Upper lobe of right lung (tissue), 1 donor: ENCODE measurements at regions not wholly inside any gene's neighbourhood (a gene's known extent, or its start where the extent isn't known, plus 50 kb on each side); places are given as distances from the start of the nearest gene placed in this dataset.

ENCODE experiments used
- ATAC-seq: fragments of 200-7000 bp; cut with Tn5 transposase; one replicate; pipeline ENCODE4 v1.9.1; 2020; ENCODE audit warnings: mild to moderate bottlenecking, moderate library complexity
- DNase-seq: peaks from one replicate; pipeline ENCODE4 v3.0.0-alpha.2; 2020
- H3K27ac ChIP-seq: fragments of 200-600 bp; one replicate; pipeline ENCODE4 v1.8.0; 2022
- H3K27me3 ChIP-seq: fragments of 200-600 bp; one replicate; pipeline ENCODE4 v1.8.0; 2022; ENCODE audit warnings: mild to moderate bottlenecking
- H3K36me3 ChIP-seq: fragments of 200-600 bp; one replicate; pipeline ENCODE4 v1.8.0; 2022
- H3K4me1 ChIP-seq: fragments of 200-600 bp; one replicate; pipeline ENCODE4 v1.8.0; 2022
- H3K4me3 ChIP-seq: fragments of 200-600 bp; one replicate; pipeline ENCODE4 v1.8.0; 2022; ENCODE audit warnings: mild to moderate bottlenecking
- H3K9me3 ChIP-seq: fragments of 200-600 bp; one replicate; pipeline ENCODE4 v1.8.0; 2022
- CTCF ChIP-seq: fragments of 200-600 bp; IDR thresholded peaks from one replicate; pipeline ENCODE4 v1.8.0; 2022; ENCODE audit warnings: antibody characterized with exemption
- intact Hi-C: fragments of 100-400 bp; cut with DNase I; formaldehyde crosslinking; loops from one replicate; pipeline ENCODE4 v1.11.0; 2022
- donor health status: DM: no; HTN: yes; CAD: no; lungs with severe emphysema.

GRCh38 chr16:86134802-86135461, 236.0 kb downstream of the IRF8 start:
- TF ChIP-seq CTCF: no peak
- Histone ChIP-seq H3K36me3 (no peaks in the 10 kb centered on the region), H3K9me3 (no peaks in the 10 kb centered on the region), H3K4me1 (no peaks in the 10 kb centered on the region), H3K4me3 (no peak overlapping the region), H3K27me3 (no peaks in the 10 kb centered on the region), H3K27ac (no peak overlapping the region)
- ATAC-seq (peak; percentile 73), DNase-seq (no peak)
- intact Hi-C loops: no loop called here

- H3K36me3 ChIP-seq: no peaks in the 10 kb centered on the region
- intact Hi-C loops: no loop called here
Observed at GRCh38 chr16:86137359-86137758, 238.4 kb downstream of the IRF8 start.

GRCh38 chr16:86138121-86139085, 239.4 kb downstream of the IRF8 start:
- no peaks in the 10 kb centered on the region for H3K36me3 ChIP-seq
- ATAC-seq: no peak
- no peaks in the 10 kb centered on the region for H3K27me3 ChIP-seq
- H3K4me1 ChIP-seq: no peaks in the 10 kb centered on the region
- H3K9me3 ChIP-seq: no peaks in the 10 kb centered on the region
- H3K4me3 ChIP-seq: no peak overlapping the region
- TF ChIP-seq CTCF: no peak
- intact Hi-C loops: no loop called here
- DNase-seq: no peak
- H3K27ac ChIP-seq: no peak overlapping the region

More at GRCh38 chr16:86137359-86137758, 238.4 kb downstream of the IRF8 start:
- TF ChIP-seq CTCF: no peak
- ATAC-seq: no peak
- no peak for DNase-seq
- Histone ChIP-seq H3K27ac (no peak overlapping the region), H3K4me1 (no peaks in the 10 kb centered on the region), H3K27me3 (no peaks in the 10 kb centered on the region), H3K4me3 (no peak overlapping the region), H3K9me3 (no peaks in the 10 kb centered on the region)

- Histone ChIP-seq H3K9me3 (no peaks in the 10 kb centered on the region), H3K36me3 (no peaks in the 10 kb centered on the region), H3K27ac (no peak overlapping the region), H3K4me3 (no peak overlapping the region), H3K27me3 (no peaks in the 10 kb centered on the region), H3K4me1 (no peaks in the 10 kb centered on the region)
- TF ChIP-seq CTCF: no peak
- DNase-seq (no peak), ATAC-seq (no peak)
- intact Hi-C loops: no loop called here
Observed at GRCh38 chr16:86142801-86143236, 243.9 kb downstream of the IRF8 start.

GRCh38 chr16:86143666-86144065, 244.7 kb downstream of the IRF8 start:
- ATAC-seq (peak; percentile 26), DNase-seq (no peak)
- Histone ChIP-seq H3K4me3 (no peak overlapping the region), H3K36me3 (no peaks in the 10 kb centered on the region), H3K4me1 (no peaks in the 10 kb centered on the region), H3K9me3 (no peaks in the 10 kb centered on the region), H3K27ac (no peak overlapping the region), H3K27me3 (no peaks in the 10 kb centered on the region)
- no peak for TF ChIP-seq CTCF
- intact Hi-C loops: no loop called here
